ENCODE measurements at regions not wholly inside any gene's neighbourhood (a gene's known extent, or its start where the extent isn't known, plus 50 kb on each side); places are given as distances from the start of the nearest gene placed in this dataset.

- peaks cover 0 to 3% (median 0%) of the 10 kb centered on the region in 3 donors for H3K27me3 ChIP-seq (ENCODE audit: control insufficient read depth in 3 of 3, insufficient read depth in 3 of 3, low read length in 2 of 3)
- H3K4me1 ChIP-seq (ENCODE audit: control insufficient read depth in 5 of 5, insufficient read depth in 5 of 5, low read length in 5 of 5), result peaks cover 0 to 10% (median 0%) of the 10 kb centered on the region in 5 donors
- ATAC-seq (ENCODE audit: insufficient read depth, low FRiP score) (no peak), DNase-seq (no peak)
- peaks cover 0 to 4% (median 0%) of the 10 kb centered on the region in 4 donors for H3K9me3 ChIP-seq (ENCODE audit: control insufficient read depth in 4 of 4, insufficient read depth in 3 of 4, low read length in 3 of 4)
- TF ChIP-seq, protein P1, sequence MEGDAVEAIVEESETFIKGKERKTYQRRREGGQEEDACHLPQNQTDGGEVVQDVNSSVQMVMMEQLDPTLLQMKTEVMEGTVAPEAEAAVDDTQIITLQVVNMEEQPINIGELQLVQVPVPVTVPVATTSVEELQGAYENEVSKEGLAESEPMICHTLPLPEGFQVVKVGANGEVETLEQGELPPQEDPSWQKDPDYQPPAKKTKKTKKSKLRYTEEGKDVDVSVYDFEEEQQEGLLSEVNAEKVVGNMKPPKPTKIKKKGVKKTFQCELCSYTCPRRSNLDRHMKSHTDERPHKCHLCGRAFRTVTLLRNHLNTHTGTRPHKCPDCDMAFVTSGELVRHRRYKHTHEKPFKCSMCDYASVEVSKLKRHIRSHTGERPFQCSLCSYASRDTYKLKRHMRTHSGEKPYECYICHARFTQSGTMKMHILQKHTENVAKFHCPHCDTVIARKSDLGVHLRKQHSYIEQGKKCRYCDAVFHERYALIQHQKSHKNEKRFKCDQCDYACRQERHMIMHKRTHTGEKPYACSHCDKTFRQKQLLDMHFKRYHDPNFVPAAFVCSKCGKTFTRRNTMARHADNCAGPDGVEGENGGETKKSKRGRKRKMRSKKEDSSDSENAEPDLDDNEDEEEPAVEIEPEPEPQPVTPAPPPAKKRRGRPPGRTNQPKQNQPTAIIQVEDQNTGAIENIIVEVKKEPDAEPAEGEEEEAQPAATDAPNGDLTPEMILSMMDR (IDR thresholded peaks at IDR 0.05; ENCODE audit: control extremely low read depth, extremely low read depth), result no peak
- H3K9ac ChIP-seq (ENCODE audit: insufficient read depth in 1 of 2, low read length in 2 of 2), result no peak overlapping the region
- H3K27ac ChIP-seq (ENCODE audit: low read depth in 1 of 2, low read length in 1 of 2), result no peak overlapping the region
- H3K4me3 ChIP-seq, result no peak overlapping the region
- 89 to 94% methylated on average over 7 of the region's 7 CpGs for WGBS, 2 donors
- no peaks in the 10 kb centered on the region for H3K36me3 ChIP-seq (ENCODE audit: control insufficient read depth in 4 of 4, insufficient read depth in 4 of 4, low read length in 4 of 4)
Observed at GRCh38 chr20:41932431-41932830, 314.3 kb upstream of the CHD6 start.

DNA sequence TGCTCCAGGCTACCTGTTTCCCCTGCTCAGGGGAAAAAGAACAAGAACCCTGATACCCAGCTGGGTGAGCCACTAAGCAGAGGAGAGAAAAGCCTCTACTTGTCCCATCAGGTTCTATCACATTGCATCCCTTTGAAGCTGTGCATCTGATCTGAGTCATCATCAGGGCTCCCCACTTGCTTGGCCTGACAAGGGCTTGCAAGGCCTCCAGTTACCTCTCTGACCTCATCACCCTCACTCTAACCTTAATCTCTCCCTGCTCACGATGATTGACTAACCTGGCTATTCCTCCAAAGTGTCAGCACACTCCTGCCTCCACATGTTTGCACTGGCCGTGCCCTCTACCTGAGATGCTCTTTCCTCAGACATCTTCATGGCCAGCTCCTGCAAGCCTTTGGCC is 309.5 kb upstream of the CHD6 start:
- Histone ChIP-seq H3K27ac (ENCODE audit: low read depth in 1 of 2, low read length in 1 of 2) (no peak overlapping the region), H3K27me3 (ENCODE audit: control insufficient read depth in 3 of 3, insufficient read depth in 3 of 3, low read length in 2 of 3) (peaks cover 0 to 3% (median 0%) of the 10 kb centered on the region in 3 donors), H3K9ac (ENCODE audit: insufficient read depth in 1 of 2, low read length in 2 of 2) (no peak overlapping the region), H3K9me3 (ENCODE audit: control insufficient read depth in 4 of 4, insufficient read depth in 3 of 4, low read length in 3 of 4) (peaks cover 0 to 2% (median 0%) of the 10 kb centered on the region in 4 donors), H3K36me3 (ENCODE audit: control insufficient read depth in 4 of 4, insufficient read depth in 4 of 4, low read length in 4 of 4) (no peaks in the 10 kb centered on the region), H3K4me1 (ENCODE audit: control insufficient read depth in 5 of 5, insufficient read depth in 5 of 5, low read length in 5 of 5) (no peaks in the 10 kb centered on the region), H3K4me3 (no peak overlapping the region)
- ATAC-seq (ENCODE audit: insufficient read depth, low FRiP score) (no peak), DNase-seq (no peak)
- WGBS, 2 donors, result 71 to 84% methylated on average over 2 of the region's 2 CpGs
- TF ChIP-seq, protein P1 (IDR thresholded peaks at IDR 0.05; ENCODE audit: control extremely low read depth, extremely low read depth), result no peak

GRCh38 chr20:41927189-41927588 is 309.0 kb upstream of the CHD6 start:
- DNase-seq, result no peak
- Histone ChIP-seq H3K36me3 (ENCODE audit: control insufficient read depth in 4 of 4, insufficient read depth in 4 of 4, low read length in 4 of 4) (no peaks in the 10 kb centered on the region), H3K9me3 (ENCODE audit: control insufficient read depth in 4 of 4, insufficient read depth in 3 of 4, low read length in 3 of 4) (peaks cover 0 to 2% (median 0%) of the 10 kb centered on the region in 4 donors), H3K9ac (ENCODE audit: insufficient read depth in 1 of 2, low read length in 2 of 2) (no peak overlapping the region), H3K4me3 (no peak overlapping the region), H3K27me3 (ENCODE audit: control insufficient read depth in 3 of 3, insufficient read depth in 3 of 3, low read length in 2 of 3) (peaks cover 0 to 8% (median 0%) of the 10 kb centered on the region in 3 donors), H3K27ac (ENCODE audit: low read depth in 1 of 2, low read length in 1 of 2) (no peak overlapping the region), H3K4me1 (ENCODE audit: control insufficient read depth in 5 of 5, insufficient read depth in 5 of 5, low read length in 5 of 5) (no peaks in the 10 kb centered on the region)
- TF ChIP-seq, protein P1 (IDR thresholded peaks at IDR 0.05; ENCODE audit: control extremely low read depth, extremely low read depth), result no peak
- 81 to 93% methylated on average over 2 of the region's 2 CpGs for WGBS, 2 donors
- no peak for ATAC-seq (ENCODE audit: insufficient read depth, low FRiP score)

DNA sequence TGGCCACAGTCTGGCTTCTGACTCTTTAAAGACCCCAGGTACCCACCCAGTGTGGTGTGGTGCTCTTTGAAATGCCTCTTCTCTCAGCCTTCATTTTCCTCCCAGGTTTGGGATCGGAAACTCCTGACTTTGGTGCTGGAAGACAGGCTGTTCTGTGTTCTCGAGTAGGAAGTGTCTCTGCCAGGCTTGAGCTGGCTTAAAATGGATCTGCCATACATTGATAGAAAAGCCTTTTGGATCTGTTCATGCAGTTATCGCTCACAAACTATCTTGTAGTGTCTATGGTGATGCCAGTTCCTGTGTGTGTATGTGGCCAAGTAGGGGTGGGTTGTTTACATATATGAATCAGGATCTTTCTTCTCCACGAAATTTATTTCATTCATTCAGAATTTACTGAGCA is 307.3 kb upstream of the CHD6 start:
- Histone ChIP-seq H3K4me1 (ENCODE audit: control insufficient read depth in 5 of 5, insufficient read depth in 5 of 5, low read length in 5 of 5) (no peaks in the 10 kb centered on the region), H3K36me3 (ENCODE audit: control insufficient read depth in 4 of 4, insufficient read depth in 4 of 4, low read length in 4 of 4) (no peaks in the 10 kb centered on the region), H3K27me3 (ENCODE audit: control insufficient read depth in 3 of 3, insufficient read depth in 3 of 3, low read length in 2 of 3) (peaks cover 0 to 10% (median 0%) of the 10 kb centered on the region in 3 donors), H3K27ac (ENCODE audit: low read depth in 1 of 2, low read length in 1 of 2) (no peak overlapping the region), H3K9me3 (ENCODE audit: control insufficient read depth in 4 of 4, insufficient read depth in 3 of 4, low read length in 3 of 4) (peaks cover 0 to 2% (median 0%) of the 10 kb centered on the region in 4 donors), H3K4me3 (no peak overlapping the region), H3K9ac (ENCODE audit: insufficient read depth in 1 of 2, low read length in 2 of 2) (no peak overlapping the region)
- WGBS, 2 donors, result 75 to 81% methylated on average over 4 of the region's 4 CpGs
- TF ChIP-seq, protein P1 (IDR thresholded peaks at IDR 0.05; ENCODE audit: control extremely low read depth, extremely low read depth), result no peak
- no peak for ATAC-seq (ENCODE audit: insufficient read depth, low FRiP score)
- DNase-seq, result no peak

All from lung (tissue), 11 donors.